ENCODE measurements at regions not wholly inside any gene's neighbourhood (a gene's known extent, or its start where the extent isn't known, plus 50 kb on each side); places are given as distances from the start of the nearest gene placed in this dataset.

GRCh38 chr22:48960980-48961660 lies 866.6 kb downstream of the BRD1 start:
- TF ChIP-seq POLR2A (IDR thresholded peaks at IDR 0.05): no peak
- TF ChIP-seq CTCF (IDR thresholded peaks at IDR 0.05): no peak

All from esophagus squamous epithelium (tissue), 4 donors.